ENCODE measurements at regions not wholly inside any gene's neighbourhood (a gene's known extent, or its start where the extent isn't known, plus 50 kb on each side); places are given as distances from the start of the nearest gene placed in this dataset.
"Not testable (repeated sequence)": the region's sequence is repeated elsewhere in the genome, so short reads cannot be mapped to it uniquely, and the experiment has no call there.

DNA sequence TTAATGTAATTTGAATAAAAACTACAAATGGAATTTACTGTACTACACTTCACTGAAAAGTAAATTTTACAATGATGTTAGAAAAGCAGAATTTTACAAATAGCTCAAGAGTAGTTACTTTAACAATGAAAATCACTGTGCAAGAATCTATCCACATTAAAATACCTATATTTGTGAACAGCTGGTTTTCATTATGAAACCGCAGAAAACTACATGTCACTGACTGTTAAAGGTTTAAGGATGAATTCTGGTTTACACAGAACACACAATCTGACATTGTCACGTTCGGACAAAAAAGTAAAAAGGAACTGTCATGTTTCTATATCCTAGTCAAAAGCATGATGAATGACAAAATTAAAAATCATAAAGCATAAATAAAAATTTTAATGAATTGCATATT is 415.3 kb upstream of the PRKCQ start:
- no peak for DNase-seq (ENCODE audit: low read depth in 2 of 2)
- TF ChIP-seq, protein P1, sequence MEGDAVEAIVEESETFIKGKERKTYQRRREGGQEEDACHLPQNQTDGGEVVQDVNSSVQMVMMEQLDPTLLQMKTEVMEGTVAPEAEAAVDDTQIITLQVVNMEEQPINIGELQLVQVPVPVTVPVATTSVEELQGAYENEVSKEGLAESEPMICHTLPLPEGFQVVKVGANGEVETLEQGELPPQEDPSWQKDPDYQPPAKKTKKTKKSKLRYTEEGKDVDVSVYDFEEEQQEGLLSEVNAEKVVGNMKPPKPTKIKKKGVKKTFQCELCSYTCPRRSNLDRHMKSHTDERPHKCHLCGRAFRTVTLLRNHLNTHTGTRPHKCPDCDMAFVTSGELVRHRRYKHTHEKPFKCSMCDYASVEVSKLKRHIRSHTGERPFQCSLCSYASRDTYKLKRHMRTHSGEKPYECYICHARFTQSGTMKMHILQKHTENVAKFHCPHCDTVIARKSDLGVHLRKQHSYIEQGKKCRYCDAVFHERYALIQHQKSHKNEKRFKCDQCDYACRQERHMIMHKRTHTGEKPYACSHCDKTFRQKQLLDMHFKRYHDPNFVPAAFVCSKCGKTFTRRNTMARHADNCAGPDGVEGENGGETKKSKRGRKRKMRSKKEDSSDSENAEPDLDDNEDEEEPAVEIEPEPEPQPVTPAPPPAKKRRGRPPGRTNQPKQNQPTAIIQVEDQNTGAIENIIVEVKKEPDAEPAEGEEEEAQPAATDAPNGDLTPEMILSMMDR (IDR thresholded peaks at IDR 0.05; ENCODE audit: low read depth, low read length) = no peak
- H3K4me3 ChIP-seq (replicated peaks in 1 of 2; ENCODE audit: low read depth in 2 of 2, low read length in 2 of 2) = no peak overlapping the region

DNA sequence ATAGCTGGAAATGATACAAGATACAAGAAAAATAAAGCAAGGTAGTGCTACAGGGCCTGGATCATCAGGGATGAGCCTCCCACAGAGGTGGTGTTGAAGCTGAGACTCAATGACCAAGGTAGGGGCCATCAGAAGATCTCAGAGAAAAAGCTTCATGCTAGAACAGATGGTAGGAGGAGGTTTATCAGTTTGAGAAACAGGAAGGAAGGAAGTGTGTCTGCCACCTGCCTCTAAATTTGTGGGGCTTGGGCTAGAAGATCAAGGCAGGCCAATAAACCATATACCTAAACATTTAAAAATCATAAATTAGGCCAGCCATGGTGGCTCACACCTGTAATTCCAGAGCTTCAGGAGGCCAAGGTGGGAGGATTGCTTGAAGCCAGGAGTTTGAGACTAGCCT is 410.8 kb upstream of the PRKCQ start:
- H3K4me3 ChIP-seq (replicated peaks in 1 of 2; ENCODE audit: low read depth in 2 of 2, low read length in 2 of 2) = no peak overlapping the region
- TF ChIP-seq, protein P1 (IDR thresholded peaks at IDR 0.05; ENCODE audit: low read depth, low read length) = no peak
- no peak for DNase-seq (ENCODE audit: low read depth in 2 of 2)

DNA sequence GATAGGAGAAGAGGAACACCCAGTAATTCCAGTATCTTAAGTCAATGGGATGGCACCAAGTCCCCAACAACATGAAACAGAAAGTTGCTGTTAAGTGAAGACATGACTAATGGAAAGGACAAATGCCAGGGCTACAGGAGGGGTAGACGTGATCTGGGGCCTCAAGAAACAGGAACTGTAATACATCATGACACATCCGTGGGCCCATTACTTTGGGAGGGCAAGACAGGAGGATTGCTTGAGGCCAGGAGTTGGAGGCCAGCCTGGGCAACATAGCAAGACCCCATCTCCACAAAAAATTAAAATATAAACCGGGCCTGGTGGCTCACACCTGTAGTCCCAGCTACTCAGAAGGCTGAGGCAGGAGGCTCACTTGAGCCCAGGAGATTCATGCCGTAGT is 408.6 kb upstream of the PRKCQ start:
- no peak overlapping the region for H3K4me3 ChIP-seq (replicated peaks in 1 of 2; ENCODE audit: low read depth in 2 of 2, low read length in 2 of 2)
- TF ChIP-seq, protein P1 (IDR thresholded peaks at IDR 0.05; ENCODE audit: low read depth, low read length) = no peak
- DNase-seq (ENCODE audit: low read depth in 2 of 2) = no peak

DNA sequence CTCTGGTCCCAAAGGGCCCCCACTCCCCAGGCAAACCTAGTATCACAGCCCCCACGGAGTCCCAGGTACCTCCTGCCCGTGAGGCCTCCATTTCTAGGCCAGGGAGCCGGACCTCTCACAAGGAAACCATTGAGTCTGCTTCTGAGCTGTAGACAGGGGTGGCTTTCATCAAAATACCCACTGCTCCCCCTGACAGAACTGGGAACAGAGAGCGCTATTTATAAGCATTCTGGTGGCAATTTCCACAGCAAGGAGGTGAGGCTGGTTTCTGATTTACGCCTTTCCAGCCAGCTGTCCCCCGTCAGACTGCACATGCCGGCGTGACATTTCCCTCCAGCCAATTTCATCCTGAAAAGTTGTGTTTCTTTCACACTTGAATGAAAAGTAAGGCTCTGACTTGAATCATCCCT is 407.5 kb upstream of the PRKCQ start:
- DNase-seq (ENCODE audit: low read depth in 2 of 2) = no peak
- TF ChIP-seq, protein P1 (IDR thresholded peaks at IDR 0.05; ENCODE audit: low read depth, low read length) = no peak
- no peak overlapping the region for H3K4me3 ChIP-seq (replicated peaks in 1 of 2; ENCODE audit: low read depth in 2 of 2, low read length in 2 of 2)

DNA sequence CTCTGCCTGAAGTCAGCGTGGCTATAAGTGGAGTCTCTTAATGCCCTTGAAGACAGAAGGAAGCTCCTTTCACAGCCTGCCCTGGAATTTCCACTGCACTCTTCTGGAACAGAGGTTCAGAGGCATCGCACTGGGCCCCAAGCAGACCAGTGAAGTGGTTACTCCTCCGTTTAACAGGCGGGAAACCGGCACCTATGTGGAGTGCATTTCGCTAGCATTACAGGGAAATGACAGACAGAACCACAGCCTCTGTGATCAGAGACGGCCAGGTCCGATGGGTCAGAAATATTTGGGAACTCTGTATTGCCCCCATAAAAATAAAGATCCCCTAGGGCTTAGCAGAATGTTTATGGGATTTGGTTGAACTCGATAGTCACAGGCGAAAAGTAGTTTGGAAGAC is 406.9 kb upstream of the PRKCQ start:
- no peak overlapping the region for H3K4me3 ChIP-seq (replicated peaks in 1 of 2; ENCODE audit: low read depth in 2 of 2, low read length in 2 of 2)
- no peak for DNase-seq (ENCODE audit: low read depth in 2 of 2)
- TF ChIP-seq, protein P1 (IDR thresholded peaks at IDR 0.05; ENCODE audit: low read depth, low read length) = no peak

DNA sequence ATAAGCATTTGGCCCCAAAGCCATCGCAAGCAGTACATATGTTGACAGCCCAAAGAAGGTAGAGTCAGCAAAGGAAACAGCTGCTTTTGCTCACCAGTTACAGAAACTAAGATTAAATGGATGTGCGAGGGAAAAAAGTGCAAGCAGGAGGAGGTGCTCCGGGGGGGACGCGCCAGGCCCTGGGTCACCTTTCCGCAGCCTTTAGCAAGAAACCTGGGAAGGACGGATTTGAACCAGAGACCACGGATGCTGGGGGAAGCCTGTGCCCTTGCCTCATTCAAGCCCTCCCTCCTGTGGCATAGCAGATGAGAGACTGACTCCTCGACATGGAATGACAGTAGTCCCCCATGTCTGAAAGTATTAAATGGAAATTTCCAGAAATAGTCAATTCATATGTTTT is 405.6 kb upstream of the PRKCQ start:
- no peak for DNase-seq (ENCODE audit: low read depth in 2 of 2)
- no peak overlapping the region for H3K4me3 ChIP-seq (replicated peaks in 1 of 2; ENCODE audit: low read depth in 2 of 2, low read length in 2 of 2)
- TF ChIP-seq, protein P1 (IDR thresholded peaks at IDR 0.05; ENCODE audit: low read depth, low read length) = no peak

DNA sequence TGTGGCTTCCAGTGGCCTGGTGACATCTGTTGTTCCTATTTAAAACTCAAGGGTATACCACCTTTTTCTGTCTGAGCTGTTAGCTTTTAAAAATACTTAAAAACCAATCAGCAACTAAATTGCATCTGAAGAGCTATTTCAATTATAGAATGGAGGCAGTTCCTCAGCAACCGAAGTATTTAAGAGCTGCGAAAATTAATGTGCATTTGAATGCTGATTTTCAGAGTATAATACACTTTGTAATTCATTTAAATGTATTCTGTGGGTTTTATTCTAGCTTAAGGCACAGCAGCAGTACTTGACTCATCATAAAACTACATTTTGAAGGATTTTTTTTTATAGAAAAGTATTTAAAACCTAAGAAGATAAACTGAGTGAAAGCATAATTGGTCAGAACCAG is 404.9 kb upstream of the PRKCQ start:
- DNase-seq (ENCODE audit: low read depth in 2 of 2) = no peak
- H3K4me3 ChIP-seq (replicated peaks in 1 of 2; ENCODE audit: low read depth in 2 of 2, low read length in 2 of 2) = no peak overlapping the region

DNA sequence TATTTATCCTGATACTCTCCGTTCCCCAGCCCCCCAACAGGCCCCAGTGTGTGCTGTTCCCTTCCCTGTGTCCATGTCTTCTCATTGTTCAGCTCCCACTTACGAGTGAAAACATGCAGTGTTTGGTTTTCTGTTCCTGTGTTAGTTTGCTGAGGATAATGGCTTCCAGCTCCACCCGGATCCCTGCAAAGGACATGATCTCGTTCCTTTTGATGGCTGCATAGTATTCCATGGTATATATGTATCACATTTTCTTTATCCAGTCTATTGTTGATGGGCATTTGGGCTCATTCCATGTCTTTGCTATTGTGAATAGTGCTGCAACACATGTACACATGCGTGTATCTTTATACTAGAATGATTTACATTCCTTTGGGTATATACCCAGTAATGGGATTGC is 403.9 kb upstream of the PRKCQ start:
- not testable (repeated sequence) for DNase-seq (ENCODE audit: low read depth in 2 of 2); H3K4me3 ChIP-seq (replicated peaks in 1 of 2; ENCODE audit: low read depth in 2 of 2, low read length in 2 of 2)

More for the DNA sequence above, 404.9 kb upstream of the PRKCQ start:
- TF ChIP-seq, protein P1 (IDR thresholded peaks at IDR 0.05; ENCODE audit: low read depth, low read length) = no peak

All from cardiac fibroblast (primary cell).